GM18907 (cell line): ENCODE measurements at regions not wholly inside any gene's neighbourhood (a gene's known extent, or its start where the extent isn't known, plus 50 kb on each side); places are given as distances from the start of the nearest gene placed in this dataset.

ENCODE experiments used
- ATAC-seq: cut with Tn5 transposase; IDR thresholded peaks from one replicate; pipeline ENCODE4 v1.9.1; 2021; ENCODE audit warnings: mild to moderate bottlenecking, moderate library complexity; ENCODE audit not compliant: unreplicated experiment

DNA sequence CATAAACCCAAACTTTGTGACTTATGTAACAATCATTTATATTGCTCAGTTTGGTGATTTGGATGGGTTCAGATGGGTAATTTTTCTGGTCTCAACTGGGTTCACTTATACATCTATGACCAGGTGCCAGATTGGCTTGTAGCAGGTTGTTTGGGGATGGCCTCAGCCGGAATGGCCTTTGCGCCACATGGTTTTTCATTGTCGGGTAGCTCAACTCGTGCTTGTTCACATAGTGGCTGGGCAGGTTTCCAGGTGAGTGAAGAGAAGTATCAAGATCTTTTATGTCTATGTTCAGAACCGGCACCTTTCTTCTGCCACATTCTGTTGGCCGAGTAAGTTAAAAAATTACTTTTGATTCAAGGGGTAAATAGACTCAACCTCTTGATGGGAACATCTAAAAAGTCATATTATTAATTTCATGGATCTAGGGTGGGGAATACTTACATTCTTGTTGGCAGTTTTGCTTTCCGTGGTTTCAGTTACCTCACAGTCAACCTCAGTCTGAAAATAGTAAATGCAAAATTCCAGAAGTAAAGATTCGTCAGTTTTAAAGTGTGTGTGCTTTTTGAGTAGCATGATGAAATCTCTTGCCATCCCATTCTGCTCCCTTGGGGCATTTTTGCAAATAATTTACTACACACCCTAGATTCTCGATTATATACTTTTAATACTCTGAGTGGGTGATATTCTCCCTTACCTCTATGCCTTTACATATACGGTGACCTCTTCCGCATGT lies 745.7 kb upstream of the CCDC54 start:
- no peak for ATAC-seq

DNA sequence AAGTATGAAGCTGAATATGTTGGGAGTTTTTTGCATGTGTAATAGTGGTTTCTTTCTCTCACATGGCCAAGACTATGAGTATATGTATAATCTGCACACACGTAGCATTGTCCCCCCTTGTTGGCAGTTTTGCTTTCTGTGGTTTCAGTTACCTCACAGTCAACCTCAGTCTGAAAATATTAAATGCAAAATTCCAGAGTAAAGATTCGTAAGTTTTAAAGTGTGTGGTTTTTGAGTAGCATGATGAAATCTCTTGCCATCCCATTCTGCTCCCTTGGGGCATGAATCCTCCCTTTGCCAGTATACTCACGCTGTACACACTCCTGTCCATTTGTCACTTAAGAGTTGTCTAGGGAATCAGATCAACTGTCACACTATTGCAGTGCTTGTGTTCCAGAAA lies 742.0 kb upstream of the CCDC54 start:
- peak; percentile 79 for ATAC-seq

DNA sequence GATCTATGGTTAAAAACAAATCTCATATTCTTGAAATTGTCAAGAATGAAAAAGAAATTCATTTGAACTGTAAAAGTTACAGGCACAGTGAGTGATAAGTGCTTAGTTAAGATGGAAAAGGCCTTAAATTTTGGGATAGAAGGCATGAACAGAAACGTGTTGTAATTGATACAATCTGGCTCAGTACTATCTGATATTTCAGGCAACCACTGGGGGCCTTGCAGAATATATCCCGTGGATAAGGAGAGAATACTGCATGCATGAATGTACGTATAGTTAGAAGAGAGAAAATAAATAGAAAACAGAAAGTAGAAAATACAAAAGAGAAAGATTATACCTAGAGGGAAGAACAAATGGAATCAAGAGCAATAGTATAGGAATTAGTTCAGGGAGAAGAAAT lies 741.4 kb upstream of the CCDC54 start:
- no peak for ATAC-seq

DNA sequence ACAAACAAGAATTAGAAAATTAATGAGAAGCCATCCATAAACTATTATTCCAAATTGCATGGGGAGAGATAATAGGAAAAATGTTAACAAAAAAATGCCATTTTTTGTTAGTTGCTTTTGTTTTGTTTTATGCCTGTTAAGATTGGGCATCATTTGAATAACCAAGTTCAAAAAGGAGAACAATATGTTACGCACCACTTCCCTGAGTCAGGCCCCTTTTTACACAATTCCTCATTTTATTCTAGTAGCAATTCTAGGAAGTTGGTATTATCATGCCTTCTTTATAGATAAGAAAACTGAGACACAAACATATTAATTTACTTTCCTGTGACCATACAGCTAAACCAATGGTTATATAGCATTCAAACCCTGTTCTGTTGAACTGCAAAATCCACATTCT lies 736.9 kb upstream of the CCDC54 start:
- ATAC-seq = no peak

DNA sequence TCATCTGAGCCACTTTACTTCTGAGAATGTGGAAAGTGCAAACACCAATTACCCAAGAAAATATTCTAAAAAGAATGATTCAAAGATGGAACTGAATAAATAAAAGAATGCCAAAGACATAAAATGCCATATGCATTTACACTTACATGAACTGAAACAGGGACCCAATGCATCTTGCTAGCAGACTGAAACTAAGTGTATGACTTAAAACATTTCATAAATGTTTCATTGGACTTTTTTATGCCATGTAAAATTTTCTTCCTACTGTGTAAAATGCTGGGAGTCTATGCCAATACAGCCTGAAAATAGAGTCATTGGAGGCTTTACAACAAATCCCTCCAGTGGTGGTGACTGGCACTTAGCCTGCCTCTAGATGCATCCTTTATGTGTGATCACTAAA lies 735.1 kb upstream of the CCDC54 start:
- no peak for ATAC-seq

DNA sequence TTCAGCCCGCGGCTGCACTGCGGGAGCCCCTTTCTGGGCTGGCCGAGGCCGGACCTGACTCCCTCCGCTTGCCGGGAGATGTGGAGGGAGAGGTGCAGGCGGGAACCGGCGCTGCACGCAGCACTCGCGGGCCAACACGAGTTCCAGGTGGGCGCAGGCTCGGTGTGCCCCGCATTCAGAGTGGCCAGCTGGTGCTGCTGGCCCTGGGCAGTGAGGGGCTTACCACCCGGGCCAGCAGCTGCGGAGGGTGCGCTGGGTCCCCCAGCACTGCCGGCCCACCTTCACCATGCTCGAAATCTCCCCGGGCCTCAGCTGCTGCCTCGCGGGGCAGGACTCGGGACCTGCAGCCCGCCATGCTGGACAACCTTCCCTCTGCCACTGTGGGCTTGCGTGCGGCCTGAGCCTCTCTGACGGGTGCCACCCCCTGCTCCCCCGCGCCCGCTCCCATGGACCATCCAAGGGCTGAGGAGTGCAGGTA lies 733.5 kb upstream of the CCDC54 start:
- ATAC-seq = no peak

DNA sequence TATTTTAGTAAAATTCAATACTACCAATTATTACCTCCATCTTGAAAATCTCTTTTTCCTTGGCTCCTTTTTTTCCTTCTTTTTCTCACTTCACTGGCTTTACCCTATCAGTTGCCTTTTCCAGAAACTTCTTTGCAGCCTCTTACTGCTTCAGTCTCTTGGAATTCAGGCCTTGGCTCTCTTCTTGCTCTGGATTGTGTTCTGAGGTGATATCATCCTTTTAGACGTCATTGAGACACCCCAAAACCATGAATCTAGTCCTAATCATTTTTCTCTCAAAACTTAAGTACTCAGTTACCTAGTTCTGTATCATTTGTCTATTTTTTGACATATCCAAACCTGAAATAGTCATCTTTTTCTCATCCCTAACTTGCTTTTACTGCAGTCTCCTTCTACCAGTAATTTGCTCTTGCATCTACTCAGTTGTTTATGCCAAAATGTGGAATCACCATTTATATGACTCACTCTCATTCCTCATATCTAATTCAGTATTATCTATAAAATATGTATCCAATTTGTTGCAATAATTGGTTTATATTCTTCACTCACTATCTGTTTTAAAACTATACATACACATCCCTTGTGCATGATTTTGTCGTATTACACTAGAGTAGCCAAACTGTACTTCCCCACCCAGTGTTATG lies 703.2 kb upstream of the CCDC54 start:
- no peak for ATAC-seq

DNA sequence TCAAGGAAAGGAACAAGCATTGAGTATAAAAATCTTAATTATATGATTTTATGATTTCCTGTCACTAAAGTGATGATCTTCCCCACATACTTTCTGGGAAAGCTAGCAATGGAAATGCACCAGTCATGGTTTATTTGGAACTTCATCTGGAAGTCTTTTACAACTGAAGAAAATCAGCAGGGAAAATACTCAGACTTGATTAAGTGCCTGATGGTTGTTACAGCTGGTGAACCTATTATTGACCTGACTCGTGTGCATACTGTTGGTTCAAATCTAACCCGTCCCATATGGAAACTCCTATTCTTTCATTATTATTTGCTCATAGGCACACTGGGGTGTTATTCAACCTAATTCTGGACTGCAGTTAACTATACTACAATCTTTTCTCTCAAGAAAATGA lies 701.8 kb upstream of the CCDC54 start:
- no peak for ATAC-seq

DNA sequence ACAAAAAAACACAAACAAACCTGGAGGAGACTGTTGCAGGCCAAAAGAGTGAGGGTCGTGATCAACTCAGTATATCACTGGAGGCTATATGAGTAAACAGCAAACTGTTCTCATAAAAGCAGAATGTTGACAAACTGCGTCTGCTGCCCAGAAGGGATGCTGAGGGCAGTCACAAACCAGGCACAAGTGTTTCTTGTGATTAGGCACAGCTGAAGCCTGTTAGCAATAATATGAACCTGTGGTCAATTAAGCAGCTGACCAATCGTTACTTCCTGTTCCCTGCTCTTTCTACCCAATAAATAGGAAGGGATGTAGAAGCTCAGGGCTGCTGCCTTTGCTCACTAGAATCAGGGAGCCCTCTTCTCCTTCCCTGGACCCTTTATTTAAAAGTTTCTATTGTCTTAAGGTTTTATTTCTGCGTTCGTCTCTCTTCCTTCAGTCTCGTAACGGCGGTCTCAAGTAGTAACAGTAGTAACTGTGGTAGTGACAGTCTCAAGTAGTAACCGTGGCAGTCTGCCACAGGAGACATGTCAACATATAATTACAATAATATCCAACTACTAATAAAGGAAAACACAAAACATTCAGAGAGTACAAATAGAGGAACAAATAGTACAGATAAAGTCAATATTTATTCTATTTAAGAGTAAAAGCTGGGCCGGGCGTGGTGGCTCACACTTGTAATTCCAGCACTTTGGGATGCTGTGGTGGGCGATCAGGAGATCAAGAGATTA lies 698.4 kb upstream of the CCDC54 start:
- ATAC-seq = no peak

DNA sequence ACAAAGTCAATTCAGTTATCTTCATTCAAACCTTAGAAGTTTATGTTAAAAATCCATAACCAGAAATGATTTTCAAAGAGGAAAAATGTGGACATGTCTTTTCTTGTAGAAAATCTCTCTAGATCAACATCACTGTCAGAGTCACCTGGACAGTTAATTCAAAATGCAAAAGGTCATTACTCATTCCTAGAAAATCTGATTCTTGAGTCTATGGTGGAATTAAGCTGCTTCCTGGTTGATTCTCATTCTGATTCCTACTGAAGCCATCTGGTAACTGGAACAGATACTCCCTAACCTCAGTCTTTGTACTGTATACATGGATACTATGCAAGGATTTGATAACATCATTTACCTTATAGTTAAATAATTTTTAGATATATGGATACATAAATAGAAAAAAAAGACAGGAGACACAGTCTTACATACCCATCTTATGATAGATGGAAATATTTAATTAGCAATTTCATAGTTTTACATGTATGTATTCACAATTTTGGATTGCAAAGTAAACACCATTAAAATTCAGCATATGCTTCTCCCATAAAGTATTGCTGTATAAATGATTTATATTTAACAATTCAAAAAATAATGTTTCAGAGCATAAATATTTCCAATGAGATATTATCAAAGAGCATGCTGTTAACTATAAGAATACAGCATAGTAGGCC lies 693.2 kb upstream of the CCDC54 start:
- no peak for ATAC-seq

DNA sequence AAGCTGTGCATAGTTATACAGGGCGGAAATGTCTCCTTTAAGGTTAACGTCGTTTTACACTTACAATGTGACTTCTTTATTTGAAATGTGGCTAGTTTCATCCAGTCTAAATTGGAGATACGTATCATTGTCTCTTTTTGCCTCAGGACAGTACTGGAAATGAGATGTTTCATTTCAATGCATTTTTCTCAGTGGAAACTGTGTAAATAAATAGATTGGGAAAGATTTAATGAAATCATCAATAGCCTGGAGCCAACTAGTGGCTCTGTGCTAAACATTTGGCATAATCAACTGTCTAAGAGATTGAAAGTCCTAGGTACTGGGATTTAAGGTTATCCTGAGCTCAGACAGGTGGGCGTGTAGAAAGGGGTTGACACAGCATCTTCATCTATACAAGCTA lies 691.5 kb upstream of the CCDC54 start:
- no peak for ATAC-seq

DNA sequence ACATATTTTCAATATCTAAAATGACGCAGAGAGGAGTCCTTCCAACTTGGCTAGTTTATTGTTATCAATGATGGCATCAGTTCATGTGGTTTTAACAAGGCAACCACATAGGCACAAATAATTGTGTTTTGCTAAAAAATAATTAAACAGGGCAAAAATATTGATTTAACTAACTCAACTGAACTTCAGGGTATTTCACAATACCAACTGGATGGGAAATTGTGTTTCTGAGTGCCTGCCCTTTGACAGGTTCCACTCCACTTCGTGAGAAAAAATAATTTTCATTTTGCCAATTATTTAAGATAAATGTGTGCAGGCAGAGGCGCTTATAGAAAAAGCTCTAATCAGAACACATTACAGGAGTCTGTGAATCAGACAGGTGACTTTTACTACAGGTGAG lies 689.3 kb upstream of the CCDC54 start:
- ATAC-seq = no peak

DNA sequence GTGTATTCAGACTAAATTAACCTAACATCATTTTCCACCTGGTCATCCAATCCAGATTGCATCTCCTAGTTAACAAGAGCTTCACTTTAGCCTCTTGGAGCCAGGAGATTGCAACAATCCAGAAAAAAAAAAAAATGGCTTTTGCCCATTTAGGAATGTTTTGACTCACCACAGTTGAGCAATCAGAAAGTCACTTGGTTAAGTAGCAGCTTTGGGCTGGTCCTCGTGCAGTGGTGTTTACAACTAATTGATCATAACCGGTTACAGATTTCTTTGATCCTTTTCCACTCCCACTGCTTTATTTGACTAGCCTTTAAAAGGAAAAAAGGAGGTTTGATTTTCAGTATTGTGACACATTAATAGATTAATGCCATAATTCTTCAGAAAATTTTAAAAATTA lies 688.8 kb upstream of the CCDC54 start:
- ATAC-seq = no peak

DNA sequence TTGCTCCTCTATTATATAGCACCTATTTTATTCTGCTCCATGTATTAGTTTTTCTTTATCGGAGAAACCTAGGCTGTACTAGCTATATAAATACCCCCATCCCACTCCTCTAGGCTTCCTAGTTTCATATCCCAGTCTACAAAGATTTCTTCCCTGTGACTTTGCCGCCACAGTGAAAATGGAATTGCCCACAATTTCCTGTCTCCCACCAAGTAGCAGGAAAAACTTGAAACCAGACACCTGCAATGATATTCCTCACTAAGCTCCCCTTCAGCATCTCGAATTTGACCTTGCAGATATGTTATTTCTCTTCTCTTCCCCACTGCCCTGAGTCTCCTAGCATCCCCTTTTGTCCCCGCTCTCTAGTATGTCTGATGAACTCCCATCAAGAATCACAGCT lies 685.8 kb upstream of the CCDC54 start:
- no peak for ATAC-seq

DNA sequence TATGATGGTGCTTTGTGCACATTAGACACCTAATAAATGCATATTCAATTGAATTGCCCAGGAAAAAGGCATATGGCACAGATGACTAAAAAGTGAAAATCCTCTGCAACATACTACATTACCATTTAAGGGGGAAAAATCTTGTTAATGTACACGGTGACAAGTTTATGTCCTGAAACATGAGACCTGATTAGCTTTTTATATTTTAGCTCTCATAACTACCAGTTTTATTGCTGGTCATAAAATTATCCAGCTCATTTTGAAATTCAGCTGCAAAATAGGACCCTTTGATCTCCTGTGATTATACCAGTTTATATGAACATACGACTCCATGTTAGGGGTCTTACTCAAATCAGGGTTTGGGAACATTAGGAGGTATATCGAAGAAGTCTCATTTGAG lies 684.6 kb upstream of the CCDC54 start:
- ATAC-seq = no peak

DNA sequence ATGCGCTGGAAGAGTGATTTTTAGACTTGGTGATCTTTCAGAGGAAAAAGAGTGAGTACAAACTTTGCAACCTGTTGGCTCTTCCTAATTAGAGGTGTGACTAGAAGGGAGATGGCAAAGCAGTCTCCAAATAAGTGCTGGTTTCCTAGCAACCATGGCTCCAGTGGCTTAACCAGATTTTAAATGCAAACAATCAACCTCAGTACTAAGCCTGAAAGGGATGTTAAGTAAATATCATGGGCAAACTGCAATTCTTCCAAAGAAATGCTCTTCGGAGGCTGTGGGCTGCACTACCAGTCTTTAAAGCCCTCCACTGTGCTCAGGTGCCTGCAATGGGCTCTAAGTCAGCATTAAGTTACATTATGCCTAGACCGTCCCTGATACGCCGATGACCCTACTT lies 678.1 kb upstream of the CCDC54 start:
- no peak for ATAC-seq

DNA sequence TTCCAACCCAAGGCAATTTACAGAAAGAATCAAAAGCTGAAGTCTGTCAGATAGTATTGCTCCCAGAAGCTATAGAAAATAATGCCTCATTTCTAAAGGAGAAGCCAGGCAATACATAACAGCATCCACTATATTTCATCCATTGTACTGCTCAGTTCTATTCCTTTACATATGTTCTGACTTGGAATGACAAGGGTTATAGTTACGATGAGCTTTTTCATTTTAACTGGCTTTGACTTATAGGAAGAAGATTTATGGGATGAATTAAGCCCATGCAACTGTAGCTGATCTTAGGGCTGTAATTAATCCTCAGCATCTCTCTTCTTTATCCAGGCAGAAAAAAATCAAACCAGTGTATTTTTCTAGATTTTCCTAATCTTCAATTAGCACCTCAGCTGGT lies 676.3 kb upstream of the CCDC54 start:
- no peak for ATAC-seq

DNA sequence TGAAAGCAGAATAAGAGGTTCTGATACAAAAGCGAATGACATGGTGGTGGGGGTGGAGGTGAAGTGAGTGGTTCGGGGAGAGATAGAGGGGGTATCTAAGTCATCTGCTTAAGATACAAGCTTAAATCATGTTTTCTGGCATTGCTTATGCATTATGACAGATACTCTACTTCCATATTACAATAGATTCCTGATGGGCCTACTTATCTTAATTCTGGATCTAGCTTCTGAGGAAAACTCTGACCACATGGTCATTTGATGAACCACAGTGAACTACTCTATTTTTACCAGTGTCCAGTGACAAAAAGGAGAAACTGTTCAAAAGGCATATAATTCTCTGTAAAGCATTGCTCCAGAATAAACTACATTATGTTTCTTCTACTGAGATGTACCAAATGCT lies 673.7 kb upstream of the CCDC54 start:
- no peak for ATAC-seq

DNA sequence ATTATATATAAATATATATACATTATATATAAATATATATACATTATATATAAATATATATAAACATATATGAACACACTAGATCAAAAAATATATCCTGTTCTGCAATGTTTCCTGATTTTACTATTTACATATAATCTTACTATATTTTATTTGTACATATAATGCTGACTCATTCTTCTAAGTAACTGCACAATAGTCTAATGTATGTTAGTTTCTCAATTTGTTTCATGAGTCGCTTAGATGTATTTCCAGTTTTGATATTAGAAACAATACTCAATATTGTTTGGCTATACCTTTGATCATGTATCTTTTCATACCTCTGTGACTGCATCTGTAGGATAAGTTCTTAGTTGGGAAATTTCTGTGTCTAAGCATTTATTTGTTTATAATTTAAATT lies 669.9 kb upstream of the CCDC54 start:
- no peak for ATAC-seq

DNA sequence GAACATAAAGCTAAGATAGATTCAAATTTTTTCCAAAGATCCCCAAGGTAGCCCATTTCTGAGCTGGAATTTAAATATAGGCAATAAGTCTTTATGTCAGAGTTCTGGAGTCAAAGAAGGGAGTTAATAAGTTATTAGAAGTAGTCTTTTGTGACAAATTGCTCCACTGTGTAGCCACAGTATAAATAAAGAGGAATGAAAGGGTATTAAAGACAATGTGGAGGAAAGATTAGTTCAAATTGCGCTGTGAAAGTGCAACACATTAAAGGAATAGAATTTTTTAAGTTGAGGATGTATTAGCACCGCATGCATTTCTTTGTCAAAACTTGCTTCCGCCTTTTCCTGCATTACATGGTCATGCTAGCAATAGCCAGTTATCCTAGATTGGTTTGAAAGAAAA lies 666.6 kb upstream of the CCDC54 start:
- ATAC-seq = no peak

DNA sequence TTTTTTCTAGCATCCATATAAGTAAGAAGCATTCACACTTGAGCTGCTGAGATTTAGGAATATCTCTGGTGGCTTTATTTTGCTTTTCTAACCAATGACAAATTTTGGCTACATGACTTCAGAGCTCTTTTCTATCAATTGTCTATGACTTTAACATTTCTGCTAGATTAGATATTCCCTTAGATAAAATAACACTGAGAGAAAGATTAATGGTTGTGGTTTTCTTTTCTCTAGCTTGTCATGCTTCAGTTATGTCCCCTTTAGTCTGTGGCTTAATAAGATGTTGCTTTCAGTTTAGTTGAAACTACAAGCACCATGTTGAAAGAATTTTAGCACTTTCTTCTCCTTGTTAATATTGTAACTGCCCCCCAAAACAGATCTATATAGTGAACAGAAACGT lies 665.6 kb upstream of the CCDC54 start:
- ATAC-seq = peak; percentile 71

DNA sequence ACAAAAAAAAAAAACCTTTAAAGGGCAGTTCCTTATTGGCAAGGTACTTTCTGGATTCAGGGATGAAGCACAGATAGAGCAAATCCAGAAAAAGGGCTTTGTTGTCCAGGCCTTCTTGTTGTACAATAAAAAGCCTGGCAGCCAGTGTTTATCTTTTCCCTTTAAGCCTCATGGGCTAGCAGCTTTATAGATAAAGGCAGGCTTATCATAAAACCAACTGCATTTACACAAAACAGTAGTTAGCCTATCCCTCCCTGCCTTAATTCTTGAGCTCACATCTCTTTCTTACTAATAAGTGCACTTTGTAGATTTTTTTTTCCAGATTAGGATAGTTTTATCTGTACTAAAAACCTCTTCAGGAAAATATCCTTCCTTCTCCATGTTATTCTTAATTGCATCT lies 662.8 kb upstream of the CCDC54 start:
- ATAC-seq = no peak
